ENCODE measurements at regions not wholly inside any gene's neighbourhood (a gene's known extent, or its start where the extent isn't known, plus 50 kb on each side); places are given as distances from the start of the nearest gene placed in this dataset.

DNA sequence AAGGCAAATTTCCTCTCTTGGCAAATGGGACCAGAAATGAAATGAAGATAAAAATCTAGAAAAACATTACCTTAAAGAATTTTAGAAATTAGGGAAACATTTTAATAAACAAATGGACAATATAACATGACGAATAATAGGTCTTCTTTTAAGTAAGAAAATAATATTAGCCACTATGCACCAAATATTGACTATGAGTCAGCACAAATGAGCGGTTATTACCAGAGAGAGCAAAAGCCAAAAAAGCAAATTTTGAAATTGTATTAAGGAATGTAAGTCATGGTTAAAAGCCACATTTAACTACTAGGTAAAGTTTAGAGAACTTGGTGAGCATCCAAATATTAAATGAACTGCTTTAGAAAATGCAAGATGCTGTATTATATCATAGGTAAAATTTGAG, 376.6 kb upstream of the JAG1 start:
- no peak for DNase-seq (ENCODE audit: low read depth in 4 of 6, low spot score in 6 of 6)
- Histone ChIP-seq H3K4me1 (ENCODE audit: control insufficient read depth, insufficient read depth, low read length) (no peaks in the 10 kb centered on the region), H3K27ac (ENCODE audit: low read depth, low read length) (no peak overlapping the region), H3K27me3 (ENCODE audit: control insufficient read depth, insufficient read depth, low read length) (no peaks in the 10 kb centered on the region), H3K4me3 (ENCODE audit: low read depth, low read length) (no peak overlapping the region), H3K36me3 (ENCODE audit: control insufficient read depth, insufficient read depth, low read length) (no peaks in the 10 kb centered on the region), H3K9me3 (ENCODE audit: control insufficient read depth, insufficient read depth, low read length) (no peaks in the 10 kb centered on the region)
- WGBS (ENCODE audit: insufficient coverage) = no CpG with 5 or more reads among the region's 2 CpGs

DNA sequence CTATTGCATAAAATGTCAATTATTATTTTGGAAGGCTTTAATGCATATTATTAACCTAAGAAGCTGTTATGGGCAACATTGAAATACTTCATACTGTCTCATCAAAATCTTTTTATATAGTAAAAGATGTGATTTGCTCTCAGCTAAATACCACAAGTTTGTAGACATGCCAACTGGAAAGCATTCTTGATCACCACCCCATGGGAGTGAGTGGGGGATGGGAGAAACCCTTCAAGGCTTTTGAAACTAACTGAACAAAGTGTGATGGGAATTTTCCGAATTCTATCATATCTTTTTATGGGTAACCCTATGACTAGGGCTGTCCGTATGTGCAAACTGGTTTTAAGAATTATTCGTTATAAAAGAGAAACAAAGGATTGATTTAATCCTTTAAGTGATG, 377.3 kb upstream of the JAG1 start:
- Histone ChIP-seq H3K27ac (ENCODE audit: low read depth, low read length) (no peak overlapping the region), H3K4me1 (ENCODE audit: control insufficient read depth, insufficient read depth, low read length) (no peaks in the 10 kb centered on the region), H3K9me3 (ENCODE audit: control insufficient read depth, insufficient read depth, low read length) (no peaks in the 10 kb centered on the region), H3K4me3 (ENCODE audit: low read depth, low read length) (no peak overlapping the region), H3K27me3 (ENCODE audit: control insufficient read depth, insufficient read depth, low read length) (no peaks in the 10 kb centered on the region), H3K36me3 (ENCODE audit: control insufficient read depth, insufficient read depth, low read length) (no peaks in the 10 kb centered on the region)
- no peak for DNase-seq (ENCODE audit: low read depth in 4 of 6, low spot score in 6 of 6)
- WGBS (ENCODE audit: insufficient coverage) = no CpG with 5 or more reads among the region's 3 CpGs

DNA sequence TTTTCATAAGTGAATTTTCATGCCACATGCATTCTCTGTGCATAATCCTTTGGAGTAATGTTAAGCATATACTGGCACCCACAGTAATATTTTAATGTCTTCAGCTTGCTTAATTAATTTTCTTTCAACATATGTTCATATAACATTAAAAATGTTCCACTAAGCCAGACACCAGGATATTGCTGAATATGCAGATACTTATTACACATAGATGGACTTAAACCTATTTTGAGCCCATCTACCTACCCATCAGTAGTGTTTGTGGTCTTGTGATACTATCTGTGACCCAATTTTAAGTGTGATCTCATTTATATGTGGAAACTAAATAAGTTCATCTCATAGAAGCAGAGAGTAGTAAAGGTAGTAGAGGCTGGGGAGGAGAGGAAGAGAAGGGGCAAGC, 379.5 kb upstream of the JAG1 start:
- H3K27me3 ChIP-seq (ENCODE audit: control insufficient read depth, insufficient read depth, low read length) = no peaks in the 10 kb centered on the region
- no peak for DNase-seq (ENCODE audit: low read depth in 4 of 6, low spot score in 6 of 6)
- H3K27ac ChIP-seq (ENCODE audit: low read depth, low read length) = no peak overlapping the region
- no peak overlapping the region for H3K4me3 ChIP-seq (ENCODE audit: low read depth, low read length)
- H3K9me3 ChIP-seq (ENCODE audit: control insufficient read depth, insufficient read depth, low read length) = no peaks in the 10 kb centered on the region
- H3K4me1 ChIP-seq (ENCODE audit: control insufficient read depth, insufficient read depth, low read length) = no peaks in the 10 kb centered on the region
- H3K36me3 ChIP-seq (ENCODE audit: control insufficient read depth, insufficient read depth, low read length) = no peaks in the 10 kb centered on the region

DNA sequence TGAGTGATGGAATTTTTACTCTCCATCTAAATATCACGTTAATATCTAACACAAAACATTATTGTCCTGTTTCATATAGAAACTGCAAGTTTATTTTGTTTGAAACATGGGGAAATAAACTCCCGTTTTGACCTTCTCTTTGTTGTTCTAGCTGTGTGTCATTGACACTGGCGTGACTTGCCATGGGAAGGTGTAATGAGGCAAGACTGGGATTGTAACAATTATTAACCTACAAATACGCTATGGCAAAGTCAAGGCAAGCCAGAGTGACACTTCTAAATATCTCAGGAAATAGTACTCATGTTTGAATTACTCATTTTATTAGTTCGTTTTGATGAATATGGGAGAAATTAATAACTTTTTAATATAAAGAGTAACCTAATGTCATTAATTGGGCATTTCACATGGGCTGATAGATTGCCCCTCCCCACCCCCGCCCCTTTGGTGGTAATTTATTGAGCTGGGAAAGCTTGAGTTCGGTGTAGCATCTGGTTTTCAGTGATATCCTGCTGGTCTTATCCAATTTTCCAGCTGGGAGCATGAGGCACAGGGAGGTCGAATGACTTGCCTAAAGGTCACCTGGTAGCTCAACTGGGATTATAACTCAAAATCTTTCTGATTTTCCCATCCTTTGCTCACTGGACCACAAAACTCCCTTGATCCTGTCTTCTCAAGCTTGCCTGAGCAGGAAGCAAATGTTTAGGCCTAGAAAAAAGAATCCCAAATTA, 380.6 kb upstream of the JAG1 start:
- DNase-seq (ENCODE audit: low read depth in 4 of 6, low spot score in 6 of 6) = no peak
- Histone ChIP-seq H3K9me3 (ENCODE audit: control insufficient read depth, insufficient read depth, low read length) (no peaks in the 10 kb centered on the region), H3K27ac (ENCODE audit: low read depth, low read length) (no peak overlapping the region), H3K4me3 (ENCODE audit: low read depth, low read length) (no peak overlapping the region), H3K36me3 (ENCODE audit: control insufficient read depth, insufficient read depth, low read length) (no peaks in the 10 kb centered on the region), H3K27me3 (ENCODE audit: control insufficient read depth, insufficient read depth, low read length) (no peaks in the 10 kb centered on the region), H3K4me1 (ENCODE audit: control insufficient read depth, insufficient read depth, low read length) (no peaks in the 10 kb centered on the region)
- 60% methylated on average over 2 of the region's 8 CpGs for WGBS (ENCODE audit: insufficient coverage)

DNA sequence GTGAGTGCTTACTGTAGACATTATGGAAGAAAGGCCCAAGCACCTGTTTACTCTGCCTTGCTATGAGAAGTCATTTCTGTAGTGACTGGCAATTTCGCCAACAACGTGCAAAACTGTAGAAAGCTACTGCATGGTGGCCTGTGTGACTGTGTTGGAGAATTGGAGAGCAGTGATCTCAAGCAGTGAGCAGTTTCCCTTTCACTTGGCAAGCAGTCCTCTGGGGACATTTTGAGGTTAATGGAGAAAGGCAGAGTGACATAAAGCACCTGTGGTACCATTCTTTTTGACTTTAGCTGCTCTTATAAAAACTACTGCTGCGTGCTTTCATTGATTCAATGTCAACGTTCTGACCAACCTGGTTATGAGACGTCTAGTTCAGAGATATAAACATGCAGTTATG, 382.6 kb upstream of the JAG1 start:
- Histone ChIP-seq H3K27me3 (ENCODE audit: control insufficient read depth, insufficient read depth, low read length) (no peaks in the 10 kb centered on the region), H3K36me3 (ENCODE audit: control insufficient read depth, insufficient read depth, low read length) (no peaks in the 10 kb centered on the region), H3K27ac (ENCODE audit: low read depth, low read length) (no peak overlapping the region), H3K9me3 (ENCODE audit: control insufficient read depth, insufficient read depth, low read length) (no peaks in the 10 kb centered on the region), H3K4me3 (ENCODE audit: low read depth, low read length) (no peak overlapping the region), H3K4me1 (ENCODE audit: control insufficient read depth, insufficient read depth, low read length) (no peaks in the 10 kb centered on the region)
- WGBS (ENCODE audit: insufficient coverage) = 90% methylated on average over 2 of the region's 5 CpGs
- DNase-seq (ENCODE audit: low read depth in 4 of 6, low spot score in 6 of 6) = peak in 1 of 6 donors; percentile 32

DNA sequence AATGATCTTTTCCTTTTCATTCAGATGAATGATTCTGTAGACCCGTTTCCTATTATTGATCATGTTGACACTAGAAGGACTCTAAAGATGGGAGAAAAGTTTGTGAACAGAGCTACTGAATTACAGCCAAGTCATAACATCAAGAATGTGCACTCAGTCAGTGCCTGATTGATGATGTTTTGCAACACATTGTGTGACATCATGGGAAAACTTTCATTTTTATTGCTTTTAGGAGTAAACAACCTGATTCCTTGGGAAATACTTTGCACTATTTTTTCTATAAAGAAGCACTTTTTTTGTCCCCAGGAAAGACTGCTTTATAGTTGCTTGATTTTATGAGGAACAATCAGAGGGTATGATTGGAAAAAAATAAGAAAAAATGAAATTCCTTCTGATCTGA, 383.8 kb upstream of the JAG1 start:
- H3K9me3 ChIP-seq (ENCODE audit: control insufficient read depth, insufficient read depth, low read length) = no peaks in the 10 kb centered on the region
- no peak overlapping the region for H3K27ac ChIP-seq (ENCODE audit: low read depth, low read length)
- no peaks in the 10 kb centered on the region for H3K27me3 ChIP-seq (ENCODE audit: control insufficient read depth, insufficient read depth, low read length)
- WGBS (ENCODE audit: insufficient coverage) = no CpG with 5 or more reads among the region's 1 CpG
- H3K36me3 ChIP-seq (ENCODE audit: control insufficient read depth, insufficient read depth, low read length) = no peaks in the 10 kb centered on the region
- no peak for DNase-seq (ENCODE audit: low read depth in 4 of 6, low spot score in 6 of 6)
- H3K4me1 ChIP-seq (ENCODE audit: control insufficient read depth, insufficient read depth, low read length) = no peaks in the 10 kb centered on the region
- no peak overlapping the region for H3K4me3 ChIP-seq (ENCODE audit: low read depth, low read length)

DNA sequence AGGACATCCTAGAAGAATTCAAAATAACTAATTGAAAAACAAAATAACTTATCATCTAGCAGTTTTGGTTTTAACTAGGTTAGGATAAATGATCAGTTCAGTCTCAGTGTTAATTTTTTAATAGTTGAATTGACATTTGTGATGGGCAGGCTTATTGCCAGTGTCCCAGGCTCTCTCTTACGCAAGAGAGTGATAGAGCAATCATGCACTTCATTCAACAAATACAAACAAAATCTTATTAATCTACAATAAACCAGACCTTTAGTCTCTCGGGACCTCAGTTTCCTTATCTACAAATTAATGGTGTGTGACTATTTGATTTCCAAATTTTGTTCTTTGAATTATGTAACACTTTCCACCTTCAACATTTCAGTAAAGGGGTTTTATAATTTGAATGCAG, 385.9 kb upstream of the JAG1 start:
- Histone ChIP-seq H3K4me3 (ENCODE audit: low read depth, low read length) (no peak overlapping the region), H3K27ac (ENCODE audit: low read depth, low read length) (no peak overlapping the region), H3K4me1 (ENCODE audit: control insufficient read depth, insufficient read depth, low read length) (no peaks in the 10 kb centered on the region), H3K36me3 (ENCODE audit: control insufficient read depth, insufficient read depth, low read length) (no peaks in the 10 kb centered on the region), H3K27me3 (ENCODE audit: control insufficient read depth, insufficient read depth, low read length) (no peaks in the 10 kb centered on the region), H3K9me3 (ENCODE audit: control insufficient read depth, insufficient read depth, low read length) (no peaks in the 10 kb centered on the region)
- no CpG with 5 or more reads among the region's 2 CpGs for WGBS (ENCODE audit: insufficient coverage)
- no peak for DNase-seq (ENCODE audit: low read depth in 4 of 6, low spot score in 6 of 6)

DNA sequence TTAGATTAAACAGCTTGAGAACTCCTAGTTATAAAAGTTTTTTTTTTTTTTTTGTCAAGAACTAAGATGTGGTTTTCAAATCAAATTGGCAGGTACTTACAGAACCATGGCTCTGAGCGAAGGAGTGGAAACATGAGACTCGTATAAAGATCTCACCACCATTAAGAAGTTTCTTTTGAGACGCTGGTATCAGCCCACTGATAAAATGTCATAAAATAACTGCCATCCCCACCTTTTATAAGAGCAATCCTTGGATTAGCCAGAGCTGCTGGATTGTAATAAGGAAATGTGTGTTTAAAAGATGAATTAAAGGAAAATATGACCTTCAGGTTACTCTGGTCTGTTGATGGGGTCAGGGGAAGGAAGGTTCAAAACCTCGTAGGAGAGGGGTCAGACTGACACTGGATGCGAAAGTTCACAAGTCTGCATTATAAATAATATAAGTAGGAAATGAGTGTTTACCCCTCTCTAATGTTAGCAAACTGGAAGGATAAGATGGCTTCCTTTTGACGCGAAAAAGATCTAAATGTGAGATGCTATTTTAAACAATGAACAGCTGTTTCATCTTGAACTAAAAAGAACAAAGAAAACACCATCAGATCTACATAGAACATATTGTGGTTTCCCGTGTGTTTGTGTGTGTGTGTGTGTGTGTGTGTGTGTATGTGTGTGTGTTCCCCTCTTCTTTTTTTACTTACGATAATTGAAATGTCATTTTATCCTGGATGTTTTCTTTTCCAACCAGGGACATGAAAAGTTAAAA, 386.8 kb upstream of the JAG1 start:
- Histone ChIP-seq H3K27me3 (ENCODE audit: control insufficient read depth, insufficient read depth, low read length) (no peaks in the 10 kb centered on the region), H3K4me1 (ENCODE audit: control insufficient read depth, insufficient read depth, low read length) (no peaks in the 10 kb centered on the region), H3K27ac (ENCODE audit: low read depth, low read length) (no peak overlapping the region), H3K4me3 (ENCODE audit: low read depth, low read length) (no peak overlapping the region), H3K36me3 (ENCODE audit: control insufficient read depth, insufficient read depth, low read length) (no peaks in the 10 kb centered on the region), H3K9me3 (ENCODE audit: control insufficient read depth, insufficient read depth, low read length) (no peaks in the 10 kb centered on the region)
- WGBS (ENCODE audit: insufficient coverage) = no CpG with 5 or more reads among the region's 9 CpGs
- DNase-seq (ENCODE audit: low read depth in 4 of 6, low spot score in 6 of 6) = no peak

DNA sequence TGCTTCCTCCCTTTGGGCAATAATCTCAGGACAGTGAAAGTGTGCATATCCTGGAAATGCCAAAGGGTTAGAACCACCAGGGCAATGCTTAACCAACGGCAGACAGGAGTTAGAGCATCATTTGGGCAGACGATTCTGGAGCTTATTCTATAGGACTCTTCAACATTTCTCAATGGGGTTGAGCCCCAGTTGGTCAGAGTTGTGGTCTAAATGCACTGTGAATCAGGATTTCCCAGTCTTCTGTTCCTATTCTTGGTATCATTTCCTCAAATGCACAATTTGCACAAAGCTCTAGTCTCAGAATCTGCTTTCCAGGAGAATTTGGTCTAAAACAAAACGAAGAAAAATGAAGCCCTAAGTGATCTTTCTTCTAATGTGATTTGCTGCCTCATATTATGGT, 389.6 kb upstream of the JAG1 start:
- Histone ChIP-seq H3K4me1 (ENCODE audit: control insufficient read depth, insufficient read depth, low read length) (no peaks in the 10 kb centered on the region), H3K9me3 (ENCODE audit: control insufficient read depth, insufficient read depth, low read length) (no peaks in the 10 kb centered on the region), H3K36me3 (ENCODE audit: control insufficient read depth, insufficient read depth, low read length) (no peaks in the 10 kb centered on the region), H3K27me3 (ENCODE audit: control insufficient read depth, insufficient read depth, low read length) (no peaks in the 10 kb centered on the region), H3K27ac (ENCODE audit: low read depth, low read length) (no peak overlapping the region), H3K4me3 (ENCODE audit: low read depth, low read length) (no peak overlapping the region)
- WGBS (ENCODE audit: insufficient coverage) = 100% methylated on average over 2 of the region's 3 CpGs
- no peak for DNase-seq (ENCODE audit: low read depth in 4 of 6, low spot score in 6 of 6)

DNA sequence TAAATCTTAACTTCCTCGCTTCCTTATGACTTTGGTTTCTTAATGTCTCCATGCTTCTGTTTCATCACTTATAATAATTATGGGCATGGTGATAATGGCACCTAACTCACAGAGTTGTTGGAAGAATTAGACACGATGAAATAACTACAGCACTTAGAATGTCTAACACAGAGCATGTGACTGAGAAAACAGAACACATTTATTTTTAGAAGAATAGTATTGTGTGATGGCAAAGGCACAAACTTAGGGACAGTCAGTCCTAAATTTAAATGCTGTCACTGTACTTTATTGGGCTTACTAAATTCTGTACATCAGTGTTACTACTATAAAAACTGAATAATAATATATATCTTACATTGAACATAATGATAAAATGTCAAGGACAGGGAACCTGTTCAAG, 391.1 kb upstream of the JAG1 start:
- H3K36me3 ChIP-seq (ENCODE audit: control insufficient read depth, insufficient read depth, low read length) = no peaks in the 10 kb centered on the region
- no peaks in the 10 kb centered on the region for H3K9me3 ChIP-seq (ENCODE audit: control insufficient read depth, insufficient read depth, low read length)
- no peaks in the 10 kb centered on the region for H3K27me3 ChIP-seq (ENCODE audit: control insufficient read depth, insufficient read depth, low read length)
- H3K27ac ChIP-seq (ENCODE audit: low read depth, low read length) = no peak overlapping the region
- H3K4me1 ChIP-seq (ENCODE audit: control insufficient read depth, insufficient read depth, low read length) = no peaks in the 10 kb centered on the region
- DNase-seq (ENCODE audit: low read depth in 4 of 6, low spot score in 6 of 6) = no peak
- no peak overlapping the region for H3K4me3 ChIP-seq (ENCODE audit: low read depth, low read length)
- WGBS (ENCODE audit: insufficient coverage) = no CpG with 5 or more reads among the region's 2 CpGs

All from spinal cord (tissue), 9 donors.